ENCODE measurements at regions not wholly inside any gene's neighbourhood (a gene's known extent, or its start where the extent isn't known, plus 50 kb on each side); places are given as distances from the start of the nearest gene placed in this dataset.

DNA sequence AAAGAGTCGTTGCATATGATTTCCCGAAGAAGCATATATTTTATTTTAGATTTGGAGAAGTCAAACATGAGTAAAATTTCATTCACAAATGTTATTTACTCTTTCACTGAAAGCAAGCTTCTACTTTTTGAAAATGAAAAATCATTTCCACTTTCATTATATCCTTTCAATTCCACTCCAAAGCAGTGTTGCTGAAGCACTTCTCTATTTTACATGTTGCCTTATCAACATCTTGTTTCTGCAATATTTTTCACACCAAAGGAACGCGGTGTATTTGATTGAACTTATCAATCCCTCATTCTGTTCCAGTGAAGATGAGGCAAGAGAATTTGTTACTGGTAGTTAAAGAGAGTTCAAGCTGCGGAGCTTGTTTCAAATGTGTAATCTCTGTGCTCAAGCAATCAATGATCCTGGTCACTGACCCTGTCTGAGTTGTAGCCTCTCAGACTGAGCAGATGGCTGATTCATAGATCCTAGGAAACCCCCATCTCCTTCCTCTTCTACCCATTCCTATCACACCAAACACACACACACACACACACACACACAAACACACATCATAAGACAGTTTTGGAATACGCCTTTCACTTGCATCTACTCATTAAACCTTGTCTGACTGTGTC lies 236.2 kb upstream of the FLRT2 start:
- DNase-seq, result no peak

DNA sequence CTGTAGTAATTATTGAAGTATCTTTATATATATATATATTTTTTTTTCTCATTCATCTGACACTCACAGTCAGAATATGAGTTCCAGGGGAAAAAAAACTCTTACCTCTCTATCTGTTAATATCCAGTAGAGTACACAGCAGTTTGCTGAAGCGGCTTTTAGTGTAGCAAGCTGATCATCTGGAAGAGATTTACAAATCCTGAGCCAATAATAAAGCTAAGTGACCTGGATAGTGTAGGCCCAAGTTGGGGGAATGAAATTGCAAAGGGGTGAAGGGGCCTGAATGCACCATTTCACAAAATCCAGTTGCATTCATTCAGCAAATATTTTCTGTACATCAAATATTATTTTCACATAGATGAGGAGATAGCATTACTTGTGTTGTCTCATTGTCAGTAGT lies 234.6 kb upstream of the FLRT2 start:
- no peak for DNase-seq

DNA sequence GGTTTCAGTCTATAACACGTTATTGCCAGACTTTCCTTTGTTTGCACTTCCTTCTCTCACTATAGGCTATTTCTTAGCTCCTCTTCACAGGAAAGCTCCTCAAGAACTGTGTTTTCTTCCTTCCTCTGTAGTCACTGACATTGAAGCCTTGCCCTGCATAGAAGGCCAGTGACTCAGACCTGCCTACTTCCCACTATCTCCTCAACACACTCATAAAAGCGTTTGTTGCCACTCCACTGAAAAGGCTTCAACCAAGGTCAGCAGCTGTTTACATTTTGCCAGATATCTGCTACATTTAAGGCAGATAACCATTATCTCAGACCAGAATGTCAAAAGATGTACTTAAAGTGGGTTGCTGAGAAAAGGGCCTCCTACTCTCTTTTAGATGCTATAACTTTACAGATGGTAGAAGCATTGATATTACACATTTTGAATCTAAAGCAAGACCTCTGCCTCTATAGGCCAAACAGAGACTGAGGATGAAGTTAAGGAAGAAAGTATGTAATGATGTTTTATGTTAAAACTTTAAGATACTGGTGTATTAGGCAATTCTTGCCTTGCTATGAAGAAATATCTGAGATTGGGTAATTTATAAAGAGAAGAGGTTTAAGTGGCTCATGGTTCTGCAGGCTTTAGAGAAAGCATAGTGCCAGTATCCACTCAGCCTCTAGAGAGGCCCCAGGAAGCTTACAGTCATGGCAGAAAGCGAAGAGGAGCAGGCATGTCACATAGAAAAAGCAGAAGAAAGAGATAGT lies 233.3 kb upstream of the FLRT2 start:
- no peak for DNase-seq

DNA sequence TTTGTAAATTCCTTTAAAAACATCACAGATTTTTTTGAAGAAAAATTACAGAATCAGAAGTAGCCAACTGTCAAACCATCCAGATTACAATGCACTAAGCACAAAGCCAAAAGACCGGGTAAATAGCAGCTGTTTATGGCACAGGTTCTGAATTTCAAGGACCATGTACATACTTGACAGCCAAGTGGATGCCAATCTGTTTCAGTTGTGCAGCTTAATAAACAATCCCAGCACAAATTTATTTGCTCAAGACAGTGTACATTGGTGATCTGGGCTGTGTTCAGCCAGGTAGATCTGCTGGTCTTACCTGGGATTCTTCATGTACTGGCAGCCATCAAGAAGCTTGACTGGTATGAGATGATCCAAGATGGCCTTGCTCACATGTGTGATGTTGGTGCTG lies 229.8 kb upstream of the FLRT2 start:
- peak; percentile 45 for DNase-seq

DNA sequence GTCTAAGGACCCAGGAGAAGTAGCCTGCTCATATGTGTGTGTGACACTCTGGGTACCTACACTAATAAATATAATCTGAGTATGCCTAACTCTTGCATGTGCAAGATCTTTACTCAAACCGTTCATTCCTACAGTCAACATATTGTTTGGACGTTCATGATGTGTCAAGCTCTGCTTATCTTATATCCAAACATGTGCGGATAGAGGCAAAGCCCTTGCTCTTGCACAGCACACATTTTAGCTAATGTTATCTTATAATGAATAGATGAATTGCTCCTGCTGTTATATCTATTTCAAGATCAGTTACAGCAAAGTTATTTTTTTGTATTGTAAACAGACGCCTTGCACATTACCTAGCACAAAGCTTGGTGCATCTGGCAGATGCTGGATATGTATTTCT lies 228.4 kb upstream of the FLRT2 start:
- DNase-seq, result no peak

DNA sequence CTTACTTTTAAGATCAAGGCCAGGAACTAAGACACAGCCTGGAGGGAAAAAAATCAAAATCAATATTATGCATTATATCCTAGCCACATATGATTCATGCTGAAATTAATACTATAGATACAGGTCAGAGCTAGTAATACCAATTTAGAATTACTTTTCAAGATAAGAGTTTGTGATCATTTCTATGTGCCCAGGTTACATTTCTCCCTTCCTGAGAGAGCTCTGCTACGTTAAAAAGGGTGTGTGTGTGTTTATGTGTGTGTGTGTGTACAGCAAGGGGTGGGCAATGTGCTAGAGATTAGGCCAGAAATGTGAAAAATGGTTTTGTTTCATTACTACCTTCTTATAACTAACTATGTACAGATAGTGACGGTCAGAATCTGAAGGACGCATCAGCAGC lies 223.9 kb upstream of the FLRT2 start:
- no peak for DNase-seq

DNA sequence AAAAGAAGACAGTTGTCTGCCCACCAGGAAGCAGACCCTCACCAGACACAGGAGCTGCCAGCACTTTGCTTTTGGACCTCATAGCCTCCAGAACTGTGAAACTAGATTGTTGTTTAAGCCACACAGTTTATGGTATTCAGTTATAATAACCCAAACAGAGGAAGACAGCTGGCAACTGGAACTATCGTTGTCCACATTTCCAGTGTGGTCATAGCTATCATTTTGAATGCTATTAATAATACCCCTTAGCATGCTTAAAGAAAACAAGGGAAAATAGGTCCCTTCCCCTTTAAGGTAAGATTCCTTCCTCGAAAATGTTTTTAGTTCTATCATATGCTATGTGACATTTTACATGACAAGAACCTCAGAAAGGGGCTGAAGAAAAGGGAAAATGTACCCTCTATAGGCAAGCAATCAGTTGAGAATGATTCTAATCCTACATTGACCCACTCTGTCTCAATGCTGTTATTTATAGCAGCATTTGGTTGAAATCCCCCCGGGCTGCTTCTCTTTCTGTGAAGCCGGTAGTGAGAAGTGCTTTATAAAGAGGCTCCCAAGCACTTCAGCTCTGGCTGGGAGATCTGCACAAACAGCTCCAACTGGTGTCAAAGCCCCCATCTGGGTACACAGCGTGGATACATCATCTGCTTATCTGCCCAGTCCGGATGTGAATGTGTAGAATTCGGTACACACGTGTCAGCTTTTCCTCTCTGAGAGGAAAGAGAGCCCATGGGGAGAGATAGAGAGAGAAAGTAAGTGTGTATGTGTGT lies 221.2 kb upstream of the FLRT2 start:
- peak; percentile 50 for DNase-seq

DNA sequence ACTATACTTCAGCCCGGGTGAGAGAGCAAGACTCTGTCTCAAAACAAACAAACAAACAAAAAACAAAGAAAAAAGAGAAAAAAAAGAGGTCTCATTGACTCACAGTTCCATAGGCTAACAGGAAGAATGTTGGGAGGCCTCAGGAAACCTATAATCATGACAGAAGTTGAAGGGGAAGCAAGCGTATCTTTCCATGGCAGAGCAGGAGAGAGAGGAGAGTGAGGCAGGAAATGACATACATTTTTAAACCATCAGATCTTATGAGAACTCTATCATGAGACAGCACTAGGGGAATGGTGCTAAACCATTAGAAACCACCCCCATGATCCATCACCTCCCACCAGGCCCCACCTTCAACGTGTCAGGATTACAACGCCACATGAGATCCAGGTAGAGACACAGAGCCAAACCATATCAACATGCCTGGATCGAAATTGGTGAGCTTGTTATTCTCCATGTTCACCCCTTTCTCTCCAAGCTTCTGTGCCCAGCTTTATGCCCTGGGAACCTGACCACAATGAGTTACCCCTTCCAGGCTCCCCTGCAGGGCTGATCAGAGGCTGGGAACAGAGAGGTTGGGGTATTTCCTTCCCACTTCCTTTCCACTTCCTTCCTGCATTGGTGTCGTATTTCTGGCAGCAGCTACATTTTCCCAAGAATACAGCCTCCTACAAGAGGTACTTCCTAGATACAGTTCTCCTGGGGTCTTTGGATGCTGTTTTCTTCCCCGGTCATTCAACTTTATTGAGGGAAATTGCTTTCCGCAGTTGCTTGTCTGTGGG lies 219.3 kb upstream of the FLRT2 start:
- DNase-seq, result no peak

DNA sequence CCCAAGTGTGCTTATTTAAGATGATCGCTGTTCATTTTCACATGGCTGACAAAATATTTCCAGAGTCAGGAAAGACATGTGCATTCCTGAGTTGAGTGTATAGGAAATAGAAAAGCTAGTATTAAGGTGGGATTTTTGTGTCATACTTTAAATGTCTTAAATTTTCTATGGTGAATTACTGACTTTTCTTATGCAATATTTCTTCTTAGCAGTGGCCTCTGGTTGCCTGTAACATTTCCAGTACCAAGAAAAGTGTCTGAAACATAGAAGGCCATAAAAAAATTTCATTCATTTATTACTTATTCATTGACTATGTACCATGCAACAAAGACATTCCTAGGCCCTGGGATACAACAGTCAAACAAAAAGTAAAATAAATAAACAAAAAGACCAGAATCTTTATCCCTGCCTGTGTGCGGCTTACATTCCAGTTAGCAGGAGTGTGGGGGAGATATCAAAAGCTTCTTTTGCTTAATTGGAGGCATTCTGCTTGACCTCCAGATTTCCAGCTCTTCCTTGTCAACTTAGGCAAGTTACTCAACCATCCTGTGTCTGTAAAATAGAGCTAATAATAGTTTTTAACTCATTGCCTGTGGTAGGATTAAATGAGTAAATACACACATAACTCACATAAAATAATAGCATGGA lies 216.3 kb upstream of the FLRT2 start:
- no peak for DNase-seq

DNA sequence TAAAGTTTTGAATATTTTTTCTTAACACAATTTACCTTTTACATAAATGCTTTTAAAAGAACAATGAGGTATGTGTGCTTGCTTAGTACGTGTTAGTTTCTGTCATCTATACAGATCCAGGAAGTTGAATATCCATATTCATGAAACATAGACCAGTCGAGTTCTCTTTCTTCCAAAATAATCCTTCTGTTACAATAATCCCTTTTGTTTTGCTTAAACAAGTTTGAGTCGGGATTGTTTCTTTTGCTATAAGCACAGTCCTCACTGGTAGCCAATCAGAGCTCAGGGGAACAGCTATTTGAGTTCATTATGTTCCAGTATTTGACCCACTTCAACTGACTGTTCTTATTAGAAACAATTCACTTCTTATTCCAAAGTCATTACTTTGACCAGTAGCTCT lies 214.7 kb upstream of the FLRT2 start:
- no peak for DNase-seq

DNA sequence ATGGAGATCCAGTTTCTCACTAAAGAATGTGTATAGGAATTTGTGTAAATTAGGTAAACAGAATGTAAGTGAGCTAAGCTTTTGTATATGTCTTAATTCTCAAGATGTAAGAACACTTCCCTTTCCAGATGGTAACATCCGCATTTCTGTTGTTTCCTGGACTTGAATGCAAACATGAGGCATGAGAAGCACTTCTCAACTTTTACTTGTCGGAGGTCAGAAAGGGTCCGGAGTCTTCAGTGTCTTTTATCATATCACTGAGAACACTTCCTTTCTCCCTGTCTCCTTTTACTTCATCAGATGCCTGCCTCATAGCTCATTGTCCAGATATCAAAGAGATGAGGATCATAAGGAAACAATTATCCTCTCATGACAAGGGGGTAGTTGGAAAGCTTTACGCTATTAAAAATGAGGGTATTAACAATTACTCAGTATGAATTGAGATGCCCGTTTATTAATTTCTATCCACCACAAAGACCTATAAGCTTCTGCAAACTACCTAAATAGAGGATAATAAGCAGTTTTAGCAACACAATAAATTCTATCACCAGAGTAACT lies 214.1 kb upstream of the FLRT2 start:
- DNase-seq, result no peak

DNA sequence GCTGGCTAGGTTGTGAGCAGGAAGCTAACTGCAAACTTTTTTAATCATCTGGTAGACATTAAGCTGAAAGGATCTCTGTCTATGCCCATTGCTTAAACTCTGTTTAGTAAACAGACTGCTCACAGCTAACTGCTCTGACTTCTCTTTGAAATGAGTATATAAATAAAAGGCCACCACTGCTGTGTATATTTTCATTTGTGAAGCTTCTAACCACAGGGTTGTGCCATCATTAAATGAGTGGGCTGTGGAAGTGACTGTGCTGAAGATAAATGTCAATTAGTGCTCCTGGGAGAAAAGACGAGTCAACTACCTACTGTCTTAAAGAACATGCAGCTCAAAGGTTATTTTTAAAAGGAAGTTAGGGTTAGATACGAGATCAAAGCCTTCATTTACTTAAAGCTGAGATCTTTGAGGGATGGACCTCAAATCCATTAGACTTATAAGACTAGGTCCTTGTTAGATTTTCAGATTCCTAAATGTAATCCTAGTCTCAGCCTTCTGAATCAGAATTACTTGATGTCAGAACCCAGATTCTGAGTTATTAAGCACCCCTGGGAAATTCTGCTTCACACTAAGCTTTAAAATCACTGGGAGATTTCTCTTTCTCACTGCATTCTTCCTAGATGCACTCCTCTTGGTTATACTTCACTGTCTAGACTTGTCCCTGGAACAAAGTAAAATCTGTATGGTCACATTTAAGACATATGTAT lies 213.1 kb upstream of the FLRT2 start:
- DNase-seq, result no peak

DNA sequence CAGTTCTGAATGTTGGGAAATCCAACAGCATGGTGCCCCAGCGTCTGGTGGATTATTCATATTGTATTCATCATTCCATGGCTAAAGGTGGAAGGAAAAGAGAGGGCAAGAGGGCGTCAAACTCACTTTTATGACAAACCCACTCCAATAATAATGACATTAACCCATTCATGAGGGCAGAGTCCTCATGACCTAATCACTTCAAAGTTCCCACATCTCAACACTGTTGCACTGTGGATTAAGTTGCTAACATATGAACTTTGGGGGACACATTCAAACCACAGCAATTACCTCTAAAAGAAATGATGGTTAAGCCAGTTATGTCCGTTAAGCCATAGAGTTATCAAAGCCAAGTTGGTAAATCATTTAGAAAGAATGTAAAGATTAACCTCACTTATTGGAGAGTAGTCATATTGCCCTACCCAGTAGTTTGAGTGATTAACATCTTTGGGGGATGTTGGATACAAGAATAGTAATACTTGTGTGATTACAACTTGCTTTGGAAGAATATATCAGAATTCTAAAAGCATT lies 212.4 kb upstream of the FLRT2 start:
- DNase-seq, result no peak

DNA sequence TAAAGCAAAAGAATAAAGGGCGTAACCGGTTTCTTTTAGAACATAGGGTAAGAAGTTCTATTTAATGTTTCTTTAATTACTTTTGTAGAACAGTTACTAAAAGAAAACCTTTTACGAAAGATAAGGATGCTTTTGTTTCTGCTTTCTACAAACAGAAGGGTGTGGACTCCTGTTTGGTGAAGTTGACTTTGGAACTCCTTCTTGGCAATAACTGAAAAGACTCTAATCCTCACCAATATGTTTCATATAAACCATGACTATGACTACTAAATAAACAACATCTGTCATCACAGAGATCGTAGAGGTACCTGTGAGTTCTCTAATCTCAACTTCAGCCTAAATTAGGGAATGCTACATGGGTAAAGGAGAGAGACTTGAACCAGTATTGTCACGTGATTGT lies 210.8 kb upstream of the FLRT2 start:
- no peak for DNase-seq

DNA sequence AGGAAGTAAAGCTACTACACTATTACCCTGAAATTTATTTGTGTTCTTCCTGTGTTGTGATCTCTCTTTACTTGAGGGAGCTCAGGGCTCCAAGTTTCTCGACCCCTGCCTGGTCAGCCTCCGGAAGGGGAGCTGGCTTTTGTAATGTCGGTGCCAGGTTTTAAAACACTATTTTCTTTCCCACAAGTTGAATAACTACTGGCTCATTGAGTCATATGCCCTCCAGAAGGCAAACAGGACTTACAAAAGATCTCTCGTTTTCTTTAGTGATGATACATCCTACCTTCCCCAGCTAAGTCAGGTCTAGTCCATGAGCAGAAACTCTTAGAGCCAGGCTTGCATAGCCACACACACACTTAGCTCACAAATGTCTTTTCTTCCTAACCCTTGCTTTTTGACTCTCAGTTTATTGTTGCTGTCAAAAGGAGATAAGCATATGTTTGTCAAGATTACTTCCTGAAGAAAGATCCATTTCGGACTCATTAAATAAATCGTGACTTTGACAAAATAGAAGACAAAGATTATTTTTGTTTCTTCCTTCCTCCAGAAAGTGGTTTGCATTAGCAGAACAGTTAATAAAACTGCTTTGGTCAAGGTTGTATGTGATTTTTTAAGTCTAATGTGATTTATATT lies 209.8 kb upstream of the FLRT2 start:
- no peak for DNase-seq

DNA sequence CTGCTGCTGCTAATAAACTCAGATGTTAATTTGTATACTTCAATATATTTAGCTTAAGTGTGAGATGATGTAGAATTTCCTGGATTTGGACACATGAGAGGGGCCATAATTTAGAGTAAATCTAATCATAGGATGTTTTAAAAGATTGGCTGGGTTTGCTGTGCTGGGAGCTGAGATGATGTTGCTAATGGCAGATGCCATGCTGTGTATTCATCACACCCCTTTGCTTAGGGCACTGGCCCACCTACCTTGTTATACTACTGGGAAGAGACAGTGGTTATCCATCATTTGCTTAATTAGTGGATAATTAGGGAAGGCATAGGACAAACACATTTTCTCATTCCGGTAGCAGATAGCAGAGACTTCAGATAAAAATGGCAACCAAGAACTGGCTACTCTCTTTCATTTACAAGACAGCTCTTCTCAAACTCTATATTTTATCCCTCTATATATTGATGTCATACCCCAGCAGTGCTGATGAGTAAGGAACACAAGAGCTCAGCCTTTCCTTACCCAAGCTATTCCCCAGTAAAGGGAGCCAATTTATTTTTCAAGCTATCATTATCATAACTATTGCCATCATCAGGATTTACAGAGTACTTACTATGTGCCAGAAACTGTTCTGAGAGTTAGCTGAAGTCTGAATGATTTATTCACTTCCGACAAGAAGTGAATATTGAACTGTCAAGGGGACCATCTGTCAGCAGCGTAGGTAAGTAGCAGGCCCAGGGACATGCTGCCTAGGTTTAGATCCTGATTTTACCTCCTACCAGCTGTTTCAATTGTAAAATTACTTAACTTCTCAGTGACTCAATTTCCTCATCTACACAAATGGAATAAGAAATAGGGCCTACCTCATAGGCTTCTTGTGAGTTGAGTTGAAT lies 204.6 kb upstream of the FLRT2 start:
- no peak for DNase-seq

DNA sequence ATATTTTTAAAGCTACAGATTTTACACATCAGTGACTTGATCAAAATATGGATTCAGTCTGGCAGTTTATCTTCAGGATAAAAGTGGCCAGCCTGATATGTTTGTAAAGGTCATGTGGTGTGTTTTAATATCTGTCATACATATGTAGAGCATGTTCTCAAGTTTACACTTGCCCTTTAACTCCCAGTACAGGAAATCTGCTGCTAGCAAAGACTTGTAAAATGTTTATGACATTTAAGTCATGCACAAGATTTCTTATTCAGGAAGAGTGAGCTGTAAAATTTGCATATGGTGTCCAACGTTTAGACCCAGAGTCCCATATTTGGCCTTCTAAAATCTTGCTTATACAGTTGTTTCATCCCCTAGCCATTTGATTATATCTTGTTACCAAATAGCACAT lies 197.5 kb upstream of the FLRT2 start:
- DNase-seq, result no peak

DNA sequence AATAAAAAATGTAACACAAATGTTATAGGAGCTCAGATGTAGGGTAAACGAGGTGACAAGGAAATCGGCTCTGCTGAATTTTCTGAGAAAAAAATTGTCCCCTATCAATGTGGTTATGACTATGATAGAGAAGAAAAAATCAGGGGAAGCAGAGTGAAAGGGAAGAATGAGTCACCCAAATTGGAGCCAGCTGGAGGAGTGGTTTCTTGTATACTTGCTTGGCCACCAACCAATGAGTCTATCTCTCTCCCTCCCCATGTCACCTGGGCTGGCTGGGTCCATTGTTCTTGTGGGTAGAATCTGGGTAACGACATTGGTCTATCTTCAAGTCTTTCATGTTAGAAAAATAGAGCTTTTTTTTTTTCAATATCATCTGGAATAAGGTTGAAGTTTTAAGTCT lies 196.6 kb upstream of the FLRT2 start:
- DNase-seq, result no peak

DNA sequence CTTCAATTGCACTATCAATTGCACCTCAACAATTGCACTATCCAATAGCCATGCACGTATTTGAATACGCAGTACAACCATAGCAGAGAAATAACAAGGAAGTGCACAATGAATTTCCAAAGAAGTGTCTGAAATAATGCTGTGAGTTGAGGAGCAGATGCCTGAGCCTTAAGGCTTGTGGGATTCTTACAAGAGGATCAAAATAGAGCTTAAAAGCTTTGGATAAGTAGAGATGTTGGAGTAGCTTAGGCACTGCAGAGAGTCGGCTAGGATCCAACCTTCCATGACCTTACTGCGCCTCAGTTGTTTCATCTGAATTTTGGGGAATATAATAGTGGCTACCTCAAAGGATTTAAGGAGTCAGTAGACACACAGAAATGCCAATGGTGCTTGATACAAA lies 196.1 kb upstream of the FLRT2 start:
- DNase-seq, result no peak

DNA sequence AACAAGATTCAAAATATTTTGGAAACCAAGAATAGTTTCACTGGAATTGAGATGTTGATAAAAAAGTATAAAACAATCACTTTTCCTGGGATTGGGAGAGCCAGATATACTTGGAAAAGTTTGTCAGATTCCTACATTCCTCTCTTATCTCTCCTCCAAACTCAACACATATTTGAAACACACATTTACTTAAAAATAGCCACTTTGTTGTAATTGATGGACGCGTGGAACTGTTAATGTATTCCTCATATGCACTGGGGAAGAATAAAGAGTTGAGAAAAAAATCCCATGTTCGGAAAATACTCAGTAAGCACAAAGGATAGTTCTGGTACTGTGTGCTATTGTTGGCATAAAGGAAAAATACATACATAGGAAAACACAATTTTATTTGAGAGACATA lies 195.6 kb upstream of the FLRT2 start:
- no peak for DNase-seq
